Upper lobe of left lung (tissue), 4 donors: ENCODE measurements at regions not wholly inside any gene's neighbourhood (a gene's known extent, or its start where the extent isn't known, plus 50 kb on each side); places are given as distances from the start of the nearest gene placed in this dataset.

ENCODE experiments used
- CTCF ChIP-seq, 6 experiments: fragments of 450-650 bp in 4 of 6; fragments of 200-600 bp in 2 of 6; sonication (generic) in 2 of 6; IDR thresholded peaks; one replicate each; pipeline ENCODE4 v1.5.1; 2016 to 2019; ENCODE audit warnings: antibody characterized with exemption in 6 of 6
- EP300 ChIP-seq, 4 donors: sonication (generic); formaldehyde crosslinking; IDR thresholded peaks; one replicate each; pipeline ENCODE4 v1.5.1; 2017; ENCODE audit warnings: antibody characterized with exemption in 4 of 4, control low read depth in 2 of 4
- POLR2A ChIP-seq, 4 donors: fragments of 450-650 bp; IDR thresholded peaks; one replicate each; pipeline ENCODE4 v1.5.1; 2016 to 2017; ENCODE audit warnings: antibody characterized with exemption in 4 of 4, mild to moderate bottlenecking in 2 of 4
- POLR2AphosphoS5 ChIP-seq, 2 donors: sonication (generic); formaldehyde crosslinking; IDR thresholded peaks; one replicate each; pipeline ENCODE4 v1.5.1; 2017; ENCODE audit warnings: antibody characterized with exemption in 2 of 2

GRCh38 chr3:87046241-87046640, 55.3 kb upstream of the VGLL3 start:
- TF ChIP-seq POLR2AphosphoS5 (IDR thresholded peaks at IDR 0.05), result no peak
- TF ChIP-seq CTCF (IDR thresholded peaks at IDR 0.05), result no peak
- no peak for TF ChIP-seq POLR2A (IDR thresholded peaks at IDR 0.05)
- no peak for TF ChIP-seq EP300 (IDR thresholded peaks at IDR 0.05)
